Hindlimb muscle (tissue), 1 donor: ENCODE measurements at regions not wholly inside any gene's neighbourhood (a gene's known extent, or its start where the extent isn't known, plus 50 kb on each side); places are given as distances from the start of the nearest gene placed in this dataset.
A peak's percentile ranks its signal among the peaks of the same experiment; 100 is the strongest.
"Not testable (repeated sequence)": the region's sequence is repeated elsewhere in the genome, so short reads cannot be mapped to it uniquely, and the experiment has no call there.

Source experiments
- DNase-seq: peaks from one replicate; pipeline ENCODE4 v3.0.0-alpha.2; 2013

GRCh38 chr10:63675171-63675570 lies 154.0 kb downstream of the REEP3 start:
- peak; percentile 54 for DNase-seq

- no peak for DNase-seq
These were observed 155.8 kb downstream of the REEP3 start for GRCh38 chr10:63677001-63677400.

- not testable (repeated sequence) for DNase-seq
These were observed 159.3 kb downstream of the REEP3 start for GRCh38 chr10:63680545-63680944.

GRCh38 chr10:63681993-63682697 lies 160.9 kb downstream of the REEP3 start:
- no peak for DNase-seq

GRCh38 chr10:63682698-63683052 lies 161.5 kb downstream of the REEP3 start:
- DNase-seq: not testable (repeated sequence)

GRCh38 chr10:63683223-63683622 lies 162.0 kb downstream of the REEP3 start:
- DNase-seq: no peak

- DNase-seq: no peak
These were observed 162.5 kb downstream of the REEP3 start for GRCh38 chr10:63683686-63684085.

- DNase-seq: no peak
These were observed 163.2 kb downstream of the REEP3 start for GRCh38 chr10:63684257-63684936.

GRCh38 chr10:63689768-63690167 lies 168.6 kb downstream of the REEP3 start:
- DNase-seq: no peak

- DNase-seq: peak; percentile 75
These were observed 171.2 kb downstream of the REEP3 start for GRCh38 chr10:63692220-63692896.

- DNase-seq: not testable (repeated sequence)
These were observed 171.8 kb downstream of the REEP3 start for GRCh38 chr10:63693021-63693420.

- DNase-seq: no peak
These were observed 175.0 kb downstream of the REEP3 start for GRCh38 chr10:63696205-63696604.

GRCh38 chr10:63697956-63698786 lies 177.0 kb downstream of the REEP3 start:
- no peak for DNase-seq

- peak; percentile 56 for DNase-seq
These were observed 177.6 kb downstream of the REEP3 start for GRCh38 chr10:63698787-63699150.

GRCh38 chr10:63699785-63700613 lies 178.8 kb downstream of the REEP3 start:
- no peak for DNase-seq

- DNase-seq: no peak
These were observed 179.5 kb downstream of the REEP3 start for GRCh38 chr10:63700631-63701156.

GRCh38 chr10:63702092-63702491 lies 180.9 kb downstream of the REEP3 start:
- DNase-seq: no peak

GRCh38 chr10:63703113-63703670 lies 182.0 kb downstream of the REEP3 start:
- DNase-seq: no peak

GRCh38 chr10:63703740-63704345 lies 182.6 kb downstream of the REEP3 start:
- no peak for DNase-seq

GRCh38 chr10:63707254-63707910 lies 186.2 kb downstream of the REEP3 start:
- peak; percentile 81 for DNase-seq
